K562 (cell line): ENCODE measurements at regions not wholly inside any gene's neighbourhood (a gene's known extent, or its start where the extent isn't known, plus 50 kb on each side); places are given as distances from the start of the nearest gene placed in this dataset.
A peak's percentile ranks its signal among the peaks of the same experiment; 100 is the strongest.

Experiments used
- ARNT ChIP-seq, 2 experiments: fragments of 450-650 bp; IDR thresholded peaks; 2 replicates each; pipeline ENCODE4 v1.6.1; 2016; ENCODE audit warnings: mild to moderate bottlenecking in 1 of 2
- BCOR ChIP-seq: fragments of 450-650 bp; IDR thresholded peaks from 2 replicates; pipeline ENCODE4 v1.6.1; 2016
- CC2D1A ChIP-seq: fragments of 450-650 bp; IDR thresholded peaks from 2 replicates; pipeline ENCODE4 v1.6.1; 2017; ENCODE audit warnings: mild to moderate bottlenecking
- CREB1 ChIP-seq, 2 experiments: sonication (generic) in 1 of 2; formaldehyde crosslinking in 1 of 2; IDR thresholded peaks; 2 replicates each; pipeline versions ENCODE4 v1.6.1 to v1.8.0; 2012 to 2022; ENCODE audit warnings: inconsistent platforms in 1 of 2, mild to moderate bottlenecking in 1 of 2, missing genetic modification reagents in 1 of 2, moderate library complexity in 1 of 2
- CXXC5 ChIP-seq: fragments of 250-450 bp; sonication (Bioruptor Pico); IDR thresholded peaks from 2 replicates; pipeline ENCODE4 v1.8.0; 2022; ENCODE audit warnings: inconsistent platforms, mild to moderate bottlenecking, moderate library complexity
- EGR1 ChIP-seq: fragments of 450-650 bp; conservative IDR thresholded peaks from 2 replicates; pipeline ENCODE4 v1.6.1; 2017; ENCODE audit warnings: mild to moderate bottlenecking
- ELF4 ChIP-seq: fragments of 450-650 bp; formaldehyde crosslinking; IDR thresholded peaks from 2 replicates; pipeline ENCODE4 v1.4.0; 2022; ENCODE audit warnings: missing genetic modification characterization
- FOXK2 ChIP-seq, 2 experiments: fragments of 450-650 bp; IDR thresholded peaks in 1 of 2; conservative IDR thresholded peaks in 1 of 2; 2 replicates each; pipeline ENCODE4 v1.6.1; 2016; ENCODE audit warnings: low read depth in 2 of 2, mild to moderate bottlenecking in 1 of 2
- HSF4 ChIP-seq: fragments of 250-450 bp; sonication (Bioruptor Pico); IDR thresholded peaks from 2 replicates; pipeline ENCODE4 v2.1.2; 2022; ENCODE audit warnings: mild to moderate bottlenecking, moderate library complexity, borderline replicate concordance
- MAZ ChIP-seq, 2 experiments: fragments of 450-650 bp in 1 of 2; sonication (generic) in 1 of 2; formaldehyde crosslinking; IDR thresholded peaks in 1 of 2; conservative IDR thresholded peaks in 1 of 2; 2 replicates each; pipeline versions ENCODE4 v1.4.0 to v1.5.0; 2020; ENCODE audit warnings: mild to moderate bottlenecking in 1 of 2, missing genetic modification reagents in 1 of 2
- MYBL2 ChIP-seq, 2 experiments: fragments of 450-650 bp in 1 of 2; sonication (generic) in 1 of 2; formaldehyde crosslinking in 1 of 2; IDR thresholded peaks; 2 replicates each; pipeline versions ENCODE4 v1.6.1 to v1.8.1; 2017 to 2022; ENCODE audit warnings: borderline replicate concordance in 1 of 2, inconsistent platforms in 1 of 2, low read depth in 1 of 2, mild to moderate bottlenecking in 1 of 2, missing genetic modification reagents in 1 of 2, moderate library complexity in 1 of 2
- NCOA1 ChIP-seq: fragments of 450-650 bp; IDR thresholded peaks from 2 replicates; pipeline ENCODE4 v1.6.1; 2016; ENCODE audit warnings: low read depth
- NFE2 ChIP-seq: IDR thresholded peaks from 2 replicates; pipeline ENCODE4 v1.6.1; 2014; ENCODE audit warnings: antibody characterized with exemption, low read depth
- NR2C1 ChIP-seq, 2 experiments: fragments of 450-650 bp; IDR thresholded peaks; 2 replicates each; pipeline ENCODE4 v1.6.1; 2017; ENCODE audit warnings: mild to moderate bottlenecking in 2 of 2, antibody characterized with exemption in 1 of 2, inconsistent platforms in 1 of 2, missing compliant biosample characterization in 1 of 2, missing genetic modification characterization in 1 of 2
- RBM39 ChIP-seq: fragments of 200-400 bp; formaldehyde crosslinking; optimal IDR thresholded peaks from 2 replicates; pipeline ENCODE3; 2018; ENCODE audit warnings: low read depth, low read length
- SMARCA4 ChIP-seq: fragments of 450-650 bp; IDR thresholded peaks from 2 replicates; pipeline ENCODE4 v1.6.1; 2016
- TAL1 ChIP-seq: fragments of 450-650 bp; IDR thresholded peaks from 2 replicates; pipeline ENCODE4 v1.6.1; 2016; ENCODE audit warnings: mild to moderate bottlenecking
- TBL1XR1 ChIP-seq, 2 experiments: IDR thresholded peaks; 2 replicates each; pipeline ENCODE4 v1.6.1; 2012; ENCODE audit warnings: improper control_type of control experiment in 2 of 2, low read length in 2 of 2, mild to moderate bottlenecking in 1 of 2
- TCF3 ChIP-seq: sonication (generic); formaldehyde crosslinking; IDR thresholded peaks from 2 replicates; pipeline ENCODE4 v1.4.0; 2020; ENCODE audit warnings: mild to moderate bottlenecking, missing genetic modification reagents
- ZKSCAN1 ChIP-seq: fragments of 150-350 bp; IDR thresholded peaks from 2 replicates; pipeline ENCODE4 v1.6.1; 2016; ENCODE audit warnings: low read depth, low read length
- ZNF589 ChIP-seq: fragments of 200-800 bp; sonication (Bioruptor generic); IDR thresholded peaks from 2 replicates; pipeline ENCODE4 v1.6.1; 2016; ENCODE audit warnings: low read depth, missing genetic modification characterization, missing compliant biosample characterization
- TF ChIP-seq, protein P1 (sequence below): fragments of 450-650 bp; IDR thresholded peaks from 2 replicates; pipeline ENCODE4 v1.6.1; 2016
- TF ChIP-seq, protein P2 (sequence below): fragments of 450-650 bp; formaldehyde crosslinking; IDR thresholded peaks from 2 replicates; pipeline ENCODE4 v1.4.0; 2022; ENCODE audit warnings: missing genetic modification characterization
- TF ChIP-seq, protein P3 (sequence below): fragments of 200-800 bp; sonication (Bioruptor generic); IDR thresholded peaks from 2 replicates; pipeline ENCODE4 v1.6.1; 2017; ENCODE audit warnings: missing genetic modification characterization, missing compliant biosample characterization
- TF ChIP-seq, protein P4 (sequence below): fragments of 450-650 bp; formaldehyde crosslinking; conservative IDR thresholded peaks from 2 replicates; pipeline ENCODE4 v1.4.0; 2022; ENCODE audit warnings: mild to moderate bottlenecking, missing genetic modification characterization

DNA sequence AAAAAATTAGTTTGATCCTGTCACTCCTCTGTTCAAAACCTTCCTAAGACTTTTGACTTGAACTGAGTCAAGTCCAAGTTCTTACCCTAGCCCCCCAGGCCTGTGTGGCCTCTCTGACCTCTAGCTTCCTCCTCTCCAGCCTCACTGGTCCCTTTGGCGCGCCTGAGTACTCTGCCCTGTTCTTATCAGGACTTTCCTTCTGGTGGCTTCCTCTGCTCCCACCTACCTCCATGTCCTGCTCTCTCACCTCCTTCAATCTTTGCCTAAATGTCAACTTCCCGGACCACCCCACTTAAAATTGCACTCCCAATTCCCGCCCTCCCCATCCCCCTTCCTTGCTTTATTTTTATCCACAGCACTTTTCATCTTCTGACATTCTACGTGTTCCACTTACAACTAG, 526.1 kb upstream of the KLF4 start (continued):
- TF ChIP-seq, protein P1, sequence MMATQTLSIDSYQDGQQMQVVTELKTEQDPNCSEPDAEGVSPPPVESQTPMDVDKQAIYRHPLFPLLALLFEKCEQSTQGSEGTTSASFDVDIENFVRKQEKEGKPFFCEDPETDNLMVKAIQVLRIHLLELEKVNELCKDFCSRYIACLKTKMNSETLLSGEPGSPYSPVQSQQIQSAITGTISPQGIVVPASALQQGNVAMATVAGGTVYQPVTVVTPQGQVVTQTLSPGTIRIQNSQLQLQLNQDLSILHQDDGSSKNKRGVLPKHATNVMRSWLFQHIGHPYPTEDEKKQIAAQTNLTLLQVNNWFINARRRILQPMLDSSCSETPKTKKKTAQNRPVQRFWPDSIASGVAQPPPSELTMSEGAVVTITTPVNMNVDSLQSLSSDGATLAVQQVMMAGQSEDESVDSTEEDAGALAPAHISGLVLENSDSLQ: peak; percentile 13; the same call in 1 of the 2 replicates
- no peak for TF ChIP-seq ZKSCAN1
- TF ChIP-seq NCOA1: peak; percentile 62; the same call in 1 of the 2 replicates
- TF ChIP-seq CC2D1A: peak; percentile 87
- TF ChIP-seq SMARCA4: peak; percentile 95
- TF ChIP-seq, protein P2, sequence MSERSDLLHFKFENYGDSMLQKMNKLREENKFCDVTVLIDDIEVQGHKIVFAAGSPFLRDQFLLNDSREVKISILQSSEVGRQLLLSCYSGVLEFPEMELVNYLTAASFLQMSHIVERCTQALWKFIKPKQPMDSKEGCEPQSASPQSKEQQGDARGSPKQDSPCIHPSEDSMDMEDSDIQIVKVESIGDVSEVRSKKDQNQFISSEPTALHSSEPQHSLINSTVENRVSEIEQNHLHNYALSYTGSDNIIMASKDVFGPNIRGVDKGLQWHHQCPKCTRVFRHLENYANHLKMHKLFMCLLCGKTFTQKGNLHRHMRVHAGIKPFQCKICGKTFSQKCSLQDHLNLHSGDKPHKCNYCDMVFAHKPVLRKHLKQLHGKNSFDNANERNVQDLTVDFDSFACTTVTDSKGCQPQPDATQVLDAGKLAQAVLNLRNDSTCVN (CRISPR knock-in tag): peak; percentile 65; the same call in 1 of the 2 replicates
- TF ChIP-seq ELF4: peak; percentile 79
- no peak for TF ChIP-seq HSF4 (CRISPR knock-in tag)
- TF ChIP-seq NFE2: 0 out of 2 replicates have a peak, but pooled peaks have one; percentile 11
- TF ChIP-seq NR2C1 (IDR thresholded peaks at IDR 0.05): peak; percentile 58
- 0 out of 2 replicates have a peak, but pooled peaks have one; percentile 32 for TF ChIP-seq NR2C1 (tag; IDR thresholded peaks at IDR 0.05)
- TF ChIP-seq RBM39: no peak
- TF ChIP-seq CREB1 (IDR thresholded peaks at IDR 0.05): 0 out of 2 replicates have a peak, but pooled peaks have one; percentile 18
- no peak for TF ChIP-seq CREB1 (CRISPR knock-in tag; IDR thresholded peaks at IDR 0.05)
- TF ChIP-seq FOXK2 (conservative IDR thresholded peaks at IDR 0.05 in 1 of 2, IDR thresholded peaks at IDR 0.05 in 1 of 2; ENCODE audit: low read depth in 2 of 2): peak; percentile 25 to 32; a peak in 1 of 4 replicates
- TF ChIP-seq MAZ (CRISPR knock-in tag; conservative IDR thresholded peaks at IDR 0.05 in 1 of 2, IDR thresholded peaks at IDR 0.05 in 1 of 2): peak in 1 of 2 experiments; percentile 38; a peak in 1 of 4 replicates
- TF ChIP-seq TCF3 (CRISPR knock-in tag): peak; percentile 91
- 0 out of 2 replicates have a peak, but pooled peaks have one; percentile 17 for TF ChIP-seq ZNF589 (CRISPR knock-in tag)
- TF ChIP-seq TAL1: peak; percentile 91
- TF ChIP-seq, protein P3, sequence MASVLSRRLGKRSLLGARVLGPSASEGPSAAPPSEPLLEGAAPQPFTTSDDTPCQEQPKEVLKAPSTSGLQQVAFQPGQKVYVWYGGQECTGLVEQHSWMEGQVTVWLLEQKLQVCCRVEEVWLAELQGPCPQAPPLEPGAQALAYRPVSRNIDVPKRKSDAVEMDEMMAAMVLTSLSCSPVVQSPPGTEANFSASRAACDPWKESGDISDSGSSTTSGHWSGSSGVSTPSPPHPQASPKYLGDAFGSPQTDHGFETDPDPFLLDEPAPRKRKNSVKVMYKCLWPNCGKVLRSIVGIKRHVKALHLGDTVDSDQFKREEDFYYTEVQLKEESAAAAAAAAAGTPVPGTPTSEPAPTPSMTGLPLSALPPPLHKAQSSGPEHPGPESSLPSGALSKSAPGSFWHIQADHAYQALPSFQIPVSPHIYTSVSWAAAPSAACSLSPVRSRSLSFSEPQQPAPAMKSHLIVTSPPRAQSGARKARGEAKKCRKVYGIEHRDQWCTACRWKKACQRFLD: 0 out of 2 replicates have a peak, but pooled peaks have one; percentile 45
- TF ChIP-seq CXXC5: peak; percentile 11; the same call in 1 of the 2 replicates
- TF ChIP-seq MYBL2 (IDR thresholded peaks at IDR 0.05; ENCODE audit: low read depth): 0 out of 2 replicates have a peak, but pooled peaks have one; percentile 28
- TF ChIP-seq MYBL2 (CRISPR knock-in tag; IDR thresholded peaks at IDR 0.05; ENCODE audit: borderline replicate concordance): no peak
- TF ChIP-seq ARNT (IDR thresholded peaks at IDR 0.05): no peak
- TF ChIP-seq, protein P4, sequence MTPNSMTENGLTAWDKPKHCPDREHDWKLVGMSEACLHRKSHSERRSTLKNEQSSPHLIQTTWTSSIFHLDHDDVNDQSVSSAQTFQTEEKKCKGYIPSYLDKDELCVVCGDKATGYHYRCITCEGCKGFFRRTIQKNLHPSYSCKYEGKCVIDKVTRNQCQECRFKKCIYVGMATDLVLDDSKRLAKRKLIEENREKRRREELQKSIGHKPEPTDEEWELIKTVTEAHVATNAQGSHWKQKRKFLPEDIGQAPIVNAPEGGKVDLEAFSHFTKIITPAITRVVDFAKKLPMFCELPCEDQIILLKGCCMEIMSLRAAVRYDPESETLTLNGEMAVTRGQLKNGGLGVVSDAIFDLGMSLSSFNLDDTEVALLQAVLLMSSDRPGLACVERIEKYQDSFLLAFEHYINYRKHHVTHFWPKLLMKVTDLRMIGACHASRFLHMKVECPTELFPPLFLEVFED (CRISPR knock-in tag): peak; percentile 50; the same call in 1 of the 2 replicates
- TF ChIP-seq TBL1XR1 (IDR thresholded peaks at IDR 0.05; ENCODE audit: low read length in 2 of 2): peak in 1 of 2 experiments; percentile 76; a peak in 2 of 4 replicates
- TF ChIP-seq EGR1: peak; percentile 58
- TF ChIP-seq BCOR: peak; percentile 56
